NB4 (cell line): ENCODE measurements at regions not wholly inside any gene's neighbourhood (a gene's known extent, or its start where the extent isn't known, plus 50 kb on each side); places are given as distances from the start of the nearest gene placed in this dataset.

Experiments used
- DNase-seq: peaks from one replicate; pipeline ENCODE4 v3.0.0; 2010; ENCODE audit warnings: low read depth
- H3K4me3 ChIP-seq: one replicate; pipeline ENCODE4 v1.5.1; 2011; ENCODE audit warnings: mild to moderate bottlenecking, low read depth, low read length, moderate library complexity
- CTCF ChIP-seq: IDR thresholded peaks from one replicate; pipeline ENCODE4 v1.5.1; 2012; ENCODE audit warnings: low read depth, low read length
- MYC ChIP-seq: IDR thresholded peaks from 2 replicates; pipeline ENCODE4 v1.6.1; 2011; ENCODE audit warnings: low read depth, low read length
- POLR2A ChIP-seq: IDR thresholded peaks from 2 replicates; pipeline ENCODE4 v1.6.1; 2011; ENCODE audit warnings: mild to moderate bottlenecking; ENCODE audit not compliant: insufficient read length; ENCODE audit errors: extremely low read depth
- TF ChIP-seq, protein P1 (sequence below): IDR thresholded peaks from 2 replicates; pipeline ENCODE4 v1.6.1; 2011; ENCODE audit warnings: low read depth, low read length

- DNase-seq: no peak
- no peak overlapping the region for H3K4me3 ChIP-seq
- TF ChIP-seq, protein P1, sequence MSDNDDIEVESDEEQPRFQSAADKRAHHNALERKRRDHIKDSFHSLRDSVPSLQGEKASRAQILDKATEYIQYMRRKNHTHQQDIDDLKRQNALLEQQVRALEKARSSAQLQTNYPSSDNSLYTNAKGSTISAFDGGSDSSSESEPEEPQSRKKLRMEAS: no peak
- TF ChIP-seq MYC (no peak), POLR2A (no peak)
These were observed 289.9 kb downstream of the GASK1B start for GRCh38 chr4:157882901-157883300.

- TF ChIP-seq, protein P1: no peak
- TF ChIP-seq CTCF (no peak), POLR2A (no peak), MYC (no peak)
- DNase-seq: no peak
- no peak overlapping the region for H3K4me3 ChIP-seq
These were observed 292.1 kb downstream of the GASK1B start for GRCh38 chr4:157880761-157881160.

DNA sequence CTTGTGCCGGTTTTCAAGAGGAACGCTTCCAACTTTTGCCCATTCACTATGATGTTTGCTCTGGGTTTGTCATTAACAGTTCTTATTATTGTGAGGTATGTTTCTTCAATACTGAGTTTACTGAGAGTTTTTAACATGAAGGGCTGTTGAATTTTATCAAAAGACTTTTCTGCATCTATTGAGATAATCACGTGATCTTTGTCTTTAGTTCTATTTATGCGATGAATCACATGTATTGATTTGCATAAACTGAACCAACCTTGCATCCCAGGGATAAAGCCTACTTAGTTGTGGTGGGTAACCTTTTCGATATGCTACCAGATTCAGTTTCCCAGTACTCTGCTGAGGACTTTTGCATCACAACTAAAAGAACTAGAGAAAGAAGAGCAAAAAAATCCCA lies 318.0 kb downstream of the GASK1B start:
- no peak for DNase-seq
- H3K4me3 ChIP-seq: no peak overlapping the region
- TF ChIP-seq, protein P1: no peak
- TF ChIP-seq CTCF (no peak), POLR2A (no peak), MYC (no peak)

GRCh38 chr4:157840648-157841047 lies 332.2 kb downstream of the GASK1B start:
- H3K4me3 ChIP-seq: no peak overlapping the region
- TF ChIP-seq, protein P1: no peak
- no peak for TF ChIP-seq CTCF
- no peak for TF ChIP-seq MYC
- TF ChIP-seq POLR2A: no peak
- DNase-seq: no peak

DNA sequence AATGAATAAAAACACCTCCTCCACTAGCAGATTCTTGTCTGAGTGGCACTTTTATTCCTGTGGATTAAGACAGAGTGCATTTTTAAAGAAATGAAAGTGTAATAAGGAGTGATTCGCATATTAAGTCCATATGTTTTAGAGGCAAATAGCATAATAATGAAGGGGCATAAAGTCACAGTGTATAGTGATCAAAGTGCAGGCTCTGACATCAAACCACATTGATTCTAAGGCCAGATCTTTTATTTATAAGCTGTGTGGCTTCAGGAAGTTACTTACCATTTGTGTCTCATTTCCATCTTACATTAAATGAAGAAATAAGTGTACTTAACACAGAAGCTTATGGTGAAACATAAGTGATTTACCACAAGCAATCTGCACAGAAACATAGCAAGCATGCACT lies 332.8 kb downstream of the GASK1B start:
- TF ChIP-seq CTCF (no peak), MYC (no peak), POLR2A (no peak)
- TF ChIP-seq, protein P1: no peak
- H3K4me3 ChIP-seq: no peak overlapping the region
- DNase-seq: no peak

GRCh38 chr4:157838366-157838765 lies 334.5 kb downstream of the GASK1B start:
- TF ChIP-seq CTCF: no peak
- TF ChIP-seq POLR2A: no peak
- TF ChIP-seq MYC: no peak
- TF ChIP-seq, protein P1: no peak
- DNase-seq: no peak
- H3K4me3 ChIP-seq: no peak overlapping the region
